CD14-positive monocyte (primary cell): ENCODE measurements at regions not wholly inside any gene's neighbourhood (a gene's known extent, or its start where the extent isn't known, plus 50 kb on each side); places are given as distances from the start of the nearest gene placed in this dataset.

ENCODE experiments used
- DNase-seq, 3 donors: peaks; one replicate each; pipeline ENCODE4 v3.0.0-alpha.2; 2011 to 2022
- H2AFZ ChIP-seq: 2 replicates; pipeline ENCODE4 v1.6.0; 2012; ENCODE audit warnings: mild to moderate bottlenecking, low read depth, low read length, inconsistent platforms; ENCODE audit not compliant: insufficient read depth, poor library complexity, severe bottlenecking
- H3K27ac ChIP-seq, 2 donors: 1 replicate in 1 of 2; 2 replicates in 1 of 2; pipeline ENCODE4 v1.5.1; 2012 to 2013; ENCODE audit warnings: low read length in 2 of 2, control low read depth in 1 of 2, inconsistent platforms in 1 of 2, low read depth in 1 of 2, mild to moderate bottlenecking in 1 of 2
- H3K27me3 ChIP-seq, 2 donors: one replicate each; pipeline versions ENCODE4 v1.6.0 to v1.6.1; 2011 to 2013; ENCODE audit warnings: low read length in 2 of 2; ENCODE audit not compliant: control insufficient read depth in 2 of 2, insufficient read depth in 2 of 2
- H3K36me3 ChIP-seq, 2 donors: replicated peaks in 1 of 2; 1 replicate in 1 of 2; 2 replicates in 1 of 2; pipeline versions ENCODE4 v1.5.1 to v1.6.1; 2012 to 2013; ENCODE audit warnings: low read length in 2 of 2, control low read depth in 1 of 2, inconsistent platforms in 1 of 2, mild to moderate bottlenecking in 1 of 2; ENCODE audit not compliant: insufficient read depth in 2 of 2, control insufficient read depth in 1 of 2
- H3K4me1 ChIP-seq, 2 donors: 1 replicate in 1 of 2; 2 replicates in 1 of 2; pipeline versions ENCODE4 v1.5.1 to v1.6.1; 2012 to 2013; ENCODE audit warnings: low read length in 2 of 2, control low read depth in 1 of 2, inconsistent platforms in 1 of 2, mild to moderate bottlenecking in 1 of 2, moderate library complexity in 1 of 2; ENCODE audit not compliant: insufficient read depth in 2 of 2, control insufficient read depth in 1 of 2
- H3K4me2 ChIP-seq: replicated peaks from 2 replicates; pipeline ENCODE3; 2012; ENCODE audit warnings: low read length, moderate library complexity, mild to moderate bottlenecking; ENCODE audit not compliant: poor library complexity, severe bottlenecking; ENCODE audit errors: extremely low read depth
- H3K4me3 ChIP-seq, 3 experiments: fragments of 200-600 bp in 1 of 3; sonication (generic) in 1 of 3; replicated peaks in 1 of 3; 1 replicate in 2 of 3; 2 replicates in 1 of 3; pipeline ENCODE4 v1.5.1; 2011 to 2013; ENCODE audit warnings: low read length in 3 of 3, mild to moderate bottlenecking in 3 of 3, control low read depth in 2 of 3, low read depth in 2 of 3, inconsistent platforms in 1 of 3, moderate library complexity in 1 of 3
- H3K79me2 ChIP-seq: 2 replicates; pipeline ENCODE4 v1.6.0; 2012; ENCODE audit warnings: mild to moderate bottlenecking, control low read depth, inconsistent platforms, low read length, moderate library complexity; ENCODE audit not compliant: insufficient read depth
- H3K9ac ChIP-seq: 2 replicates; pipeline ENCODE4 v1.6.0; 2017; ENCODE audit warnings: low read length, mild to moderate bottlenecking; ENCODE audit not compliant: insufficient read depth, poor library complexity, severe bottlenecking
- H3K9me3 ChIP-seq, 2 donors: replicated peaks in 1 of 2; 1 replicate in 1 of 2; 2 replicates in 1 of 2; pipeline versions ENCODE4 v1.5.1 to v1.6.1; 2012 to 2013; ENCODE audit warnings: low read length in 2 of 2, control low read depth in 1 of 2; ENCODE audit not compliant: control insufficient read depth in 1 of 2, insufficient read depth in 1 of 2
- H4K20me1 ChIP-seq: 2 replicates; pipeline ENCODE4 v1.6.0; 2012; ENCODE audit warnings: mild to moderate bottlenecking, low read length, control low read depth, moderate library complexity; ENCODE audit not compliant: insufficient read depth
- H3K27ac Mint-ChIP-seq, 7 donors: one replicate each; pipeline ENCODE4 v1.8.0; 2020; ENCODE audit warnings: mild to moderate bottlenecking in 7 of 7, mixed read lengths in 7 of 7, moderate library complexity in 6 of 7, inconsistent platforms in 2 of 7
- H3K27me3 Mint-ChIP-seq, 3 donors: one replicate each; pipeline ENCODE4 v1.8.0; 2021 to 2022; ENCODE audit warnings: low read depth in 3 of 3, mild to moderate bottlenecking in 3 of 3, mixed read lengths in 3 of 3, moderate library complexity in 3 of 3, inconsistent platforms in 1 of 3
- H3K36me3 Mint-ChIP-seq, 2 donors: one replicate each; pipeline ENCODE4 v1.8.0; 2020; ENCODE audit warnings: mixed read lengths in 2 of 2, inconsistent platforms in 1 of 2, mild to moderate bottlenecking in 1 of 2
- H3K4me1 Mint-ChIP-seq: one replicate; pipeline ENCODE4 v1.8.0; 2020; ENCODE audit warnings: mild to moderate bottlenecking, mixed read lengths
- H3K4me3 Mint-ChIP-seq, 2 donors: one replicate each; pipeline ENCODE4 v1.8.0; 2020; ENCODE audit warnings: mild to moderate bottlenecking in 2 of 2, mixed read lengths in 2 of 2, moderate library complexity in 1 of 2
- H3K9me3 Mint-ChIP-seq, 7 donors: one replicate each; pipeline ENCODE4 v1.8.0; 2020 to 2022; ENCODE audit warnings: mixed read lengths in 7 of 7, mild to moderate bottlenecking in 6 of 7, moderate library complexity in 6 of 7, inconsistent platforms in 2 of 7
- WGBS: methylation state at CpG from one replicate; pipeline ENCODE4 v1.1.5; 2013; ENCODE audit warnings: missing lambda C conversion rate; ENCODE audit not compliant: insufficient coverage; 5-methylcytosine and 5-hydroxymethylcytosine counted together
- intact Hi-C, 2 donors: fragments of 100-400 bp; cut with micrococcal nuclease; formaldehyde crosslinking; loops; one replicate each; pipeline versions ENCODE4 v1.15.0 to v1.15.1; 2023
- TF ChIP-seq, protein P1 (sequence below): fragments of 200-600 bp; IDR thresholded peaks from one replicate; pipeline ENCODE4 v1.8.0; 2022; ENCODE audit warnings: antibody characterized with exemption, mild to moderate bottlenecking

DNA sequence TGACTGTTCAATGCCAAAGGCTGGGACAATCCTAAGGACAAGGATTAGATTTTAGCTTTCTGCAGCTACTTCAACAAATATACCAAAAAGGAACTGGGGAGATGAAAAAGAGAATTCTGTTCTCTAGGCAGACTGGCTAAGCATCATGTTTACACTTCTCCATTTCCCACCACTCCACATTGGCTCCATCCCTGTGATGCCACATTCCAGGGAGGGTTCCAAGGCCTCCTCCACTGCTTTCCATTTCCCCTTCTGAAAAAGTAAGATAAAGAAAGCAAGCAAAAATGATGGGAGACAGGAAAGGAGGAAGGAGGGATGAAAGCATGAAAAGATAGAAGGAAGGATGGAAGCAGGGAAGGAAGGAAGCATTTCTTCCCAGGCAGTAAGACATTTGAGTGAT, 315.8 kb downstream of the BLID start:
- Mint-ChIP-seq H3K36me3 (no peaks in the 10 kb centered on the region), H3K9me3 (peaks cover 2 to 11% (median 8%) of the 10 kb centered on the region in 7 donors), H3K4me1 (no peaks in the 10 kb centered on the region), H3K27ac (no peak overlapping the region), H3K4me3 (no peak overlapping the region), H3K27me3 (peaks cover 0 to 4% (median 4%) of the 10 kb centered on the region in 3 donors)
- Histone ChIP-seq H3K9ac (no peak overlapping the region), H3K9me3 (no peaks in the 10 kb centered on the region), H3K4me1 (no peaks in the 10 kb centered on the region), H3K79me2 (no peaks in the 10 kb centered on the region), H3K27ac (no peak overlapping the region), H3K4me2 (no peak overlapping the region), H3K27me3 (no peaks in the 10 kb centered on the region), H4K20me1 (no peaks in the 10 kb centered on the region), H2AFZ (no peak overlapping the region), H3K4me3 (no peak overlapping the region), H3K36me3 (no peaks in the 10 kb centered on the region)
- TF ChIP-seq, protein P1, sequence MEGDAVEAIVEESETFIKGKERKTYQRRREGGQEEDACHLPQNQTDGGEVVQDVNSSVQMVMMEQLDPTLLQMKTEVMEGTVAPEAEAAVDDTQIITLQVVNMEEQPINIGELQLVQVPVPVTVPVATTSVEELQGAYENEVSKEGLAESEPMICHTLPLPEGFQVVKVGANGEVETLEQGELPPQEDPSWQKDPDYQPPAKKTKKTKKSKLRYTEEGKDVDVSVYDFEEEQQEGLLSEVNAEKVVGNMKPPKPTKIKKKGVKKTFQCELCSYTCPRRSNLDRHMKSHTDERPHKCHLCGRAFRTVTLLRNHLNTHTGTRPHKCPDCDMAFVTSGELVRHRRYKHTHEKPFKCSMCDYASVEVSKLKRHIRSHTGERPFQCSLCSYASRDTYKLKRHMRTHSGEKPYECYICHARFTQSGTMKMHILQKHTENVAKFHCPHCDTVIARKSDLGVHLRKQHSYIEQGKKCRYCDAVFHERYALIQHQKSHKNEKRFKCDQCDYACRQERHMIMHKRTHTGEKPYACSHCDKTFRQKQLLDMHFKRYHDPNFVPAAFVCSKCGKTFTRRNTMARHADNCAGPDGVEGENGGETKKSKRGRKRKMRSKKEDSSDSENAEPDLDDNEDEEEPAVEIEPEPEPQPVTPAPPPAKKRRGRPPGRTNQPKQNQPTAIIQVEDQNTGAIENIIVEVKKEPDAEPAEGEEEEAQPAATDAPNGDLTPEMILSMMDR: no peak
- DNase-seq: no peak
- intact Hi-C loops: no loop called here

DNA sequence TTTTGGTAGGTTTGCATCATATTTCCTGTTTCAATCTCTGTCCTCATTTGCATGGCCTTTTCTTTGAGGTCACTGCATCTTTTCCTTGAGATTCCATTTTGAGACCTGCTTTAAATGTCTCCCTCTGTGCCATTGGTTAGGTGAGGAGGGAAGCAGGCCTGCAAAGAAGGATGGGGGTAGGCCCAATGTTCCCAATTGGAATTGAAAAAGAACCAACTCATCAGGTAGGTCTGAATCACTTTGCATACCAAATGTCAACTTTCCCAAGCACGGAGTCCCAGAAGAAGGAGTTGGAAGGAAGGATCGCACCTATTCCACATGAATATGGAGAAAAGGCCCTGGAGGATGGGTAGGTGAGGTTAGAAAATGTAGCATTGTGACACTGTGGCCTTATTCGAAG, 318.5 kb downstream of the BLID start:
- Mint-ChIP-seq H3K27me3 (peaks cover 0 to 4% (median 4%) of the 10 kb centered on the region in 3 donors), H3K9me3 (peaks cover 2 to 12% (median 8%) of the 10 kb centered on the region in 7 donors), H3K4me3 (no peak overlapping the region), H3K27ac (no peak overlapping the region), H3K36me3 (no peaks in the 10 kb centered on the region), H3K4me1 (peaks cover 3% of the 10 kb centered on the region)
- WGBS: 100% methylated on average over 1 of the region's 3 CpGs
- no peak overlapping the region for H3K27ac ChIP-seq
- H3K9ac ChIP-seq: no peak overlapping the region
- no peaks in the 10 kb centered on the region for H3K9me3 ChIP-seq
- no peaks in the 10 kb centered on the region for H3K4me1 ChIP-seq
- no peaks in the 10 kb centered on the region for H3K79me2 ChIP-seq
- no peak overlapping the region for H2AFZ ChIP-seq
- intact Hi-C loops: no loop called here
- no peak for DNase-seq
- no peak overlapping the region for H3K4me2 ChIP-seq
- no peaks in the 10 kb centered on the region for H3K27me3 ChIP-seq
- no peaks in the 10 kb centered on the region for H4K20me1 ChIP-seq
- TF ChIP-seq, protein P1: no peak
- H3K4me3 ChIP-seq: no peak overlapping the region
- H3K36me3 ChIP-seq: no peaks in the 10 kb centered on the region
